Psoas muscle (tissue), 7 donors: ENCODE measurements at regions not wholly inside any gene's neighbourhood (a gene's known extent, or its start where the extent isn't known, plus 50 kb on each side); places are given as distances from the start of the nearest gene placed in this dataset.
"Not testable (repeated sequence)": the region's sequence is repeated elsewhere in the genome, so short reads cannot be mapped to it uniquely, and the experiment has no call there.

Experiments used
- ATAC-seq, 4 donors: fragments of 200-7000 bp; cut with Tn5 transposase; one replicate each; pipeline ENCODE4 v1.9.1; 2020; ENCODE audit warnings: moderate library complexity in 3 of 4, mild to moderate bottlenecking in 2 of 4
- DNase-seq, 2 donors: peaks; one replicate each; pipeline ENCODE4 v3.0.0-alpha.2; 2020
- H3K27ac ChIP-seq: fragments of 200-600 bp; one replicate; pipeline ENCODE4 v1.8.0; 2022
- H3K27me3 ChIP-seq, 3 donors: fragments of 200-600 bp in 1 of 3; one replicate each; pipeline versions ENCODE4 v1.6.1 to v1.8.0; 2013 to 2022; ENCODE audit warnings: low read length in 2 of 3, mild to moderate bottlenecking in 2 of 3, moderate library complexity in 1 of 3; ENCODE audit not compliant: insufficient read depth in 3 of 3
- H3K36me3 ChIP-seq, 2 donors: fragments of 200-600 bp in 1 of 2; one replicate each; pipeline versions ENCODE4 v1.6.1 to v1.8.0; 2013 to 2022; ENCODE audit warnings: low read depth in 1 of 2, mild to moderate bottlenecking in 1 of 2, moderate library complexity in 1 of 2; ENCODE audit not compliant: insufficient read depth in 1 of 2
- H3K4me1 ChIP-seq: fragments of 200-600 bp; one replicate; pipeline ENCODE4 v1.8.0; 2022
- H3K4me3 ChIP-seq: fragments of 200-600 bp; one replicate; pipeline ENCODE4 v1.8.0; 2022; ENCODE audit warnings: mild to moderate bottlenecking
- H3K9me3 ChIP-seq: fragments of 200-600 bp; one replicate; pipeline ENCODE4 v1.8.0; 2022
- WGBS, 3 donors: extraction: QIAGEN DNeasy Blood & Tissue Kit; methylation state at CpG; one replicate each; pipeline versions ENCODE4 v1.1.6 to v1.1.7; 2013; 5-methylcytosine and 5-hydroxymethylcytosine counted together
- intact Hi-C, 2 donors: fragments of 100-400 bp; cut with DNase I; formaldehyde crosslinking; loops; one replicate each; pipeline versions ENCODE4 v1.11.0 to v1.14.2; 2022
- TF ChIP-seq, protein P1 (sequence below): fragments of 200-600 bp; IDR thresholded peaks from one replicate; pipeline ENCODE4 v1.8.0; 2022; ENCODE audit warnings: antibody characterized with exemption
- donor health status: healthy with polysubstance abuse.
- donor health status: DM: no; HTN: no; CAD: no; lungs with moderate emphysema.
- donor health status: Bipolar disorder and iron deficiency.
- donor health status: healthy.
- donor health status: DM: yes; HTN: yes; CAD: no.
- donor health status: DM: no; HTN: no; CAD: no.
- donor health status: DM: yes; HTN: yes; CAD: no.

DNA sequence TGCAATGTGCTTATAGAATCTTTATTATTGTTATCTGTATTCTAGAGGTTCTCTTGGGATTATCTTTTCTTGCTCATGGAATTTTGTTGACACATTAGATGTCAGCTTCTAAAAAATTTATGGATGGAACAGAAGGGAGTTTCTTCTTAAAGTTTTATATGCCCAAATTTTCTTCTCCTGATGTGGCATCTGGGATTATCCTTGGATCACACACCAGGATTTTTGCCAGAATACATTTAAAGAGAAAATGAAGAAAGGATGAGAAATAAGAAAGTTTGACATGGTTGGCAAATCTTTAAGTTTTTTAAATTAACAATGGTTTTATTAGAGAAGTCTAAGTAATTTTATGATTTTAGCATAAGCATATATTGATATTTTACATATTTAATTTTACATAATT is 706.7 kb upstream of the TMEFF2 start:
- H3K27me3 ChIP-seq: no peaks in the 10 kb centered on the region
- H3K9me3 ChIP-seq: no peaks in the 10 kb centered on the region
- no peak for DNase-seq
- H3K4me1 ChIP-seq: no peaks in the 10 kb centered on the region
- TF ChIP-seq, protein P1, sequence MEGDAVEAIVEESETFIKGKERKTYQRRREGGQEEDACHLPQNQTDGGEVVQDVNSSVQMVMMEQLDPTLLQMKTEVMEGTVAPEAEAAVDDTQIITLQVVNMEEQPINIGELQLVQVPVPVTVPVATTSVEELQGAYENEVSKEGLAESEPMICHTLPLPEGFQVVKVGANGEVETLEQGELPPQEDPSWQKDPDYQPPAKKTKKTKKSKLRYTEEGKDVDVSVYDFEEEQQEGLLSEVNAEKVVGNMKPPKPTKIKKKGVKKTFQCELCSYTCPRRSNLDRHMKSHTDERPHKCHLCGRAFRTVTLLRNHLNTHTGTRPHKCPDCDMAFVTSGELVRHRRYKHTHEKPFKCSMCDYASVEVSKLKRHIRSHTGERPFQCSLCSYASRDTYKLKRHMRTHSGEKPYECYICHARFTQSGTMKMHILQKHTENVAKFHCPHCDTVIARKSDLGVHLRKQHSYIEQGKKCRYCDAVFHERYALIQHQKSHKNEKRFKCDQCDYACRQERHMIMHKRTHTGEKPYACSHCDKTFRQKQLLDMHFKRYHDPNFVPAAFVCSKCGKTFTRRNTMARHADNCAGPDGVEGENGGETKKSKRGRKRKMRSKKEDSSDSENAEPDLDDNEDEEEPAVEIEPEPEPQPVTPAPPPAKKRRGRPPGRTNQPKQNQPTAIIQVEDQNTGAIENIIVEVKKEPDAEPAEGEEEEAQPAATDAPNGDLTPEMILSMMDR: no peak
- intact Hi-C loops: no loop called here
- ATAC-seq: no peak
- H3K27ac ChIP-seq: no peak overlapping the region
- H3K4me3 ChIP-seq: no peak overlapping the region
- H3K36me3 ChIP-seq: no peaks in the 10 kb centered on the region

DNA sequence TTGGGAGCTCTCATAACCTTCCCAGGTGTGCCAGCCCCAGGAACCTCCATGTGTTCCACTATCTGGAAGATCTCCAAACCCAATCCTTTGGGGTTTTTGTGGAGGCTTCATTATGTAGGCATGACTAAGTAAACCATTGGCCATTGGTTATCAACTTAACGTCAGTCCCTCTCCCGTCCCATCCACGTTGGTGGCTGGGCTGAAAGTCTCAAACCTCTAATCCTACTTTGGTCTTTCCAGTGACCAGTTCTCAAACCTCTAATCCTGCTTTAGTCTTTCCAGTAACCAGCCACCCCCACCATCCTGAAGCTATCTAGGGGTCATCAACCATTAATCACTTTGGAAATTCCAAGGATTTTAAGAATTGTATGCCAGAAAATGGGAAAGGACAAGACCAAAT is 704.7 kb upstream of the TMEFF2 start:
- no peak overlapping the region for H3K27ac ChIP-seq
- TF ChIP-seq, protein P1: no peak
- no peaks in the 10 kb centered on the region for H3K9me3 ChIP-seq
- H3K27me3 ChIP-seq: no peaks in the 10 kb centered on the region
- no peak for DNase-seq
- no peaks in the 10 kb centered on the region for H3K4me1 ChIP-seq
- intact Hi-C loops: no loop called here
- ATAC-seq: no peak
- H3K36me3 ChIP-seq: no peaks in the 10 kb centered on the region
- no peak overlapping the region for H3K4me3 ChIP-seq
- WGBS, 3 donors: 76 to 93% (median 84%) methylated on average over 3 of the region's 3 CpGs

DNA sequence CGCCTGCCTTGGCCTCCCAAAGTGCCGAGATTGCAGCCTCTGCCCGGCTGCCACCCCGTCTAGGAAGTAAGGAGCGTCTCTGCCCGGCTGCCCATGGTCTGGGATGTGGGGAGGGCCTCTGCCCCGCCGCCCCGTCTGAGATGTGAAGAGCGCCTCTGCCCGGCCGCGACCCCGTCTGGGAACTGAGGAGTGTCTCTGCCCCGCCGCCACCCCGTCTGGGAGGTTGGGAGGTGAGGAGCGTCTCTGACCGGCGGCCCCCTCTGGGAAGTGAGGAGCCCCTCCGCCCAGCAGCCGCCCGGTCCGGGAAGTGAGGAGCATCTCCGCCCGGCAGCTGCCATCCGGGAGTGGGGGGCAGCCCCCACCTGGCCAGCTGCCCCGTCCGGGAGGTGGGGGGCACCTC is 699.2 kb upstream of the TMEFF2 start:
- intact Hi-C loops, H3K9me3 ChIP-seq, H3K4me1 ChIP-seq, H3K4me3 ChIP-seq, H3K27me3 ChIP-seq, H3K27ac ChIP-seq, DNase-seq, H3K36me3 ChIP-seq, ATAC-seq: not testable (repeated sequence)
- WGBS, 3 donors: 95 to 97% (median 95%) methylated on average over 28 to 29 of the region's 29 CpGs

DNA sequence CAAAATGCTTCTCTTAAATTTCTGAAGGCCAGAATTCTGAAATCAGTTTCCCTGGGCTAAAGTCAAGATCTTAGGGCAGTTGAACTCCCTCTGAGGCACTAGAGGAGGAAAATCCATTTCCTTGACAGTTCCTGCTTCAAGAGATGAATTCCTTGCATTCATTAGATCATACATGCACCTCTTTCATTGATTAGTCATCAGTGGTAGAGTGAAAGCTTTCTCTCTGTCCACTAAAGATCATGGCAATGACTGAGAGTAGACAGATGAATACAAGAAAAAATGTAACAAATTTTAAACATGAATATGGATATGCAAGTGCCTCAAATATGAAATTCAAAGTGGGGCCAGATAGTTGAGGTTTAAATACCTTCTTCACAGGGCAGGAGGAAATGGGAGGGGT is 693.4 kb upstream of the TMEFF2 start:
- TF ChIP-seq, protein P1: no peak
- intact Hi-C loops: no loop called here

DNA sequence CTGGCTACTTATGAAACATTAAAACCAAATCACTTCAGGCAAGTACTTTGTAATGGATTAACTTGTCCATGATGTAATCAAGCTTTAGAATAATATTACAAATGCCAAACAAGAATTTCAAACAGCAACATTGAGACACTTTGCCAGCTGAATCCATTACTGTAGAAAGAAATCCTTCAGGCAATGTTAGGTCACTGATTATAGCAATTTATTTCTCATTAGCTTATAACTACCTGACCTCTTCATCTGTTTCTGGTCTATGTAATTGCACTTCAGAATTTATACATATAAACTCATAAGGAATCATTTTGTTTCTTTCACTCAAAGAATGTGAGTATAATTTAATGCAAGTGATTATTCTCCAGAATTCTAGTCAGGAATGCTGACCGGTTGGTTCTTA is 692.6 kb upstream of the TMEFF2 start:
- no peak for DNase-seq
- TF ChIP-seq, protein P1: no peak
- H3K4me3 ChIP-seq: no peak overlapping the region
- no peaks in the 10 kb centered on the region for H3K4me1 ChIP-seq
- WGBS, 3 donors: 83 to 85% (median 85%) methylated on average over 1 of the region's 1 CpG
- no peak for ATAC-seq
- no peaks in the 10 kb centered on the region for H3K27me3 ChIP-seq
- H3K36me3 ChIP-seq: no peaks in the 10 kb centered on the region
- no peaks in the 10 kb centered on the region for H3K9me3 ChIP-seq
- H3K27ac ChIP-seq: no peak overlapping the region
- intact Hi-C loops: no loop called here

More for the DNA sequence above, 693.4 kb upstream of the TMEFF2 start:
- H3K4me3 ChIP-seq: no peak overlapping the region
- no peaks in the 10 kb centered on the region for H3K36me3 ChIP-seq
- ATAC-seq: no peak
- no peaks in the 10 kb centered on the region for H3K27me3 ChIP-seq
- H3K27ac ChIP-seq: no peak overlapping the region
- H3K4me1 ChIP-seq: no peaks in the 10 kb centered on the region
- no peaks in the 10 kb centered on the region for H3K9me3 ChIP-seq
- no peak for DNase-seq
